ENCODE measurements at regions not wholly inside any gene's neighbourhood (a gene's known extent, or its start where the extent isn't known, plus 50 kb on each side); places are given as distances from the start of the nearest gene placed in this dataset.

DNA sequence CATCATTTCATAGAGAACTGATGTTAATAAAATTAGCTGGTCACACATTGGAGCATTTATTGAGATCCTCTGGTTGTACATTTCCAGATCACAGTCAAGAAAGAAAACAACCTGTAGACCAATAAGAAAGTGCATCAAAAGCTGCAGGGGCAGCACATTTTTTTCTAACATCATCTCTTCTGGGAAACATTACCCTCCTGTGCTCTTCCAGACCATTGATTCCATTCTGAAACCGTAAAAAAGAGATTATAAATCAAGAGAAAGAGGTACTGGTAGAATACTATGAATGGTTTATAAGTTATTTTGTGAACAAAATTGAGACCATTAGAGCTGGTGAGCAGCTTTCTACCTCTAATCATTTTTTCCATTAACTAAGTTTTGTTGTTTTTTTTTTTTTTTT, 1548.2 kb upstream of the CELF4 start (continued):
- TF ChIP-seq, protein P1, sequence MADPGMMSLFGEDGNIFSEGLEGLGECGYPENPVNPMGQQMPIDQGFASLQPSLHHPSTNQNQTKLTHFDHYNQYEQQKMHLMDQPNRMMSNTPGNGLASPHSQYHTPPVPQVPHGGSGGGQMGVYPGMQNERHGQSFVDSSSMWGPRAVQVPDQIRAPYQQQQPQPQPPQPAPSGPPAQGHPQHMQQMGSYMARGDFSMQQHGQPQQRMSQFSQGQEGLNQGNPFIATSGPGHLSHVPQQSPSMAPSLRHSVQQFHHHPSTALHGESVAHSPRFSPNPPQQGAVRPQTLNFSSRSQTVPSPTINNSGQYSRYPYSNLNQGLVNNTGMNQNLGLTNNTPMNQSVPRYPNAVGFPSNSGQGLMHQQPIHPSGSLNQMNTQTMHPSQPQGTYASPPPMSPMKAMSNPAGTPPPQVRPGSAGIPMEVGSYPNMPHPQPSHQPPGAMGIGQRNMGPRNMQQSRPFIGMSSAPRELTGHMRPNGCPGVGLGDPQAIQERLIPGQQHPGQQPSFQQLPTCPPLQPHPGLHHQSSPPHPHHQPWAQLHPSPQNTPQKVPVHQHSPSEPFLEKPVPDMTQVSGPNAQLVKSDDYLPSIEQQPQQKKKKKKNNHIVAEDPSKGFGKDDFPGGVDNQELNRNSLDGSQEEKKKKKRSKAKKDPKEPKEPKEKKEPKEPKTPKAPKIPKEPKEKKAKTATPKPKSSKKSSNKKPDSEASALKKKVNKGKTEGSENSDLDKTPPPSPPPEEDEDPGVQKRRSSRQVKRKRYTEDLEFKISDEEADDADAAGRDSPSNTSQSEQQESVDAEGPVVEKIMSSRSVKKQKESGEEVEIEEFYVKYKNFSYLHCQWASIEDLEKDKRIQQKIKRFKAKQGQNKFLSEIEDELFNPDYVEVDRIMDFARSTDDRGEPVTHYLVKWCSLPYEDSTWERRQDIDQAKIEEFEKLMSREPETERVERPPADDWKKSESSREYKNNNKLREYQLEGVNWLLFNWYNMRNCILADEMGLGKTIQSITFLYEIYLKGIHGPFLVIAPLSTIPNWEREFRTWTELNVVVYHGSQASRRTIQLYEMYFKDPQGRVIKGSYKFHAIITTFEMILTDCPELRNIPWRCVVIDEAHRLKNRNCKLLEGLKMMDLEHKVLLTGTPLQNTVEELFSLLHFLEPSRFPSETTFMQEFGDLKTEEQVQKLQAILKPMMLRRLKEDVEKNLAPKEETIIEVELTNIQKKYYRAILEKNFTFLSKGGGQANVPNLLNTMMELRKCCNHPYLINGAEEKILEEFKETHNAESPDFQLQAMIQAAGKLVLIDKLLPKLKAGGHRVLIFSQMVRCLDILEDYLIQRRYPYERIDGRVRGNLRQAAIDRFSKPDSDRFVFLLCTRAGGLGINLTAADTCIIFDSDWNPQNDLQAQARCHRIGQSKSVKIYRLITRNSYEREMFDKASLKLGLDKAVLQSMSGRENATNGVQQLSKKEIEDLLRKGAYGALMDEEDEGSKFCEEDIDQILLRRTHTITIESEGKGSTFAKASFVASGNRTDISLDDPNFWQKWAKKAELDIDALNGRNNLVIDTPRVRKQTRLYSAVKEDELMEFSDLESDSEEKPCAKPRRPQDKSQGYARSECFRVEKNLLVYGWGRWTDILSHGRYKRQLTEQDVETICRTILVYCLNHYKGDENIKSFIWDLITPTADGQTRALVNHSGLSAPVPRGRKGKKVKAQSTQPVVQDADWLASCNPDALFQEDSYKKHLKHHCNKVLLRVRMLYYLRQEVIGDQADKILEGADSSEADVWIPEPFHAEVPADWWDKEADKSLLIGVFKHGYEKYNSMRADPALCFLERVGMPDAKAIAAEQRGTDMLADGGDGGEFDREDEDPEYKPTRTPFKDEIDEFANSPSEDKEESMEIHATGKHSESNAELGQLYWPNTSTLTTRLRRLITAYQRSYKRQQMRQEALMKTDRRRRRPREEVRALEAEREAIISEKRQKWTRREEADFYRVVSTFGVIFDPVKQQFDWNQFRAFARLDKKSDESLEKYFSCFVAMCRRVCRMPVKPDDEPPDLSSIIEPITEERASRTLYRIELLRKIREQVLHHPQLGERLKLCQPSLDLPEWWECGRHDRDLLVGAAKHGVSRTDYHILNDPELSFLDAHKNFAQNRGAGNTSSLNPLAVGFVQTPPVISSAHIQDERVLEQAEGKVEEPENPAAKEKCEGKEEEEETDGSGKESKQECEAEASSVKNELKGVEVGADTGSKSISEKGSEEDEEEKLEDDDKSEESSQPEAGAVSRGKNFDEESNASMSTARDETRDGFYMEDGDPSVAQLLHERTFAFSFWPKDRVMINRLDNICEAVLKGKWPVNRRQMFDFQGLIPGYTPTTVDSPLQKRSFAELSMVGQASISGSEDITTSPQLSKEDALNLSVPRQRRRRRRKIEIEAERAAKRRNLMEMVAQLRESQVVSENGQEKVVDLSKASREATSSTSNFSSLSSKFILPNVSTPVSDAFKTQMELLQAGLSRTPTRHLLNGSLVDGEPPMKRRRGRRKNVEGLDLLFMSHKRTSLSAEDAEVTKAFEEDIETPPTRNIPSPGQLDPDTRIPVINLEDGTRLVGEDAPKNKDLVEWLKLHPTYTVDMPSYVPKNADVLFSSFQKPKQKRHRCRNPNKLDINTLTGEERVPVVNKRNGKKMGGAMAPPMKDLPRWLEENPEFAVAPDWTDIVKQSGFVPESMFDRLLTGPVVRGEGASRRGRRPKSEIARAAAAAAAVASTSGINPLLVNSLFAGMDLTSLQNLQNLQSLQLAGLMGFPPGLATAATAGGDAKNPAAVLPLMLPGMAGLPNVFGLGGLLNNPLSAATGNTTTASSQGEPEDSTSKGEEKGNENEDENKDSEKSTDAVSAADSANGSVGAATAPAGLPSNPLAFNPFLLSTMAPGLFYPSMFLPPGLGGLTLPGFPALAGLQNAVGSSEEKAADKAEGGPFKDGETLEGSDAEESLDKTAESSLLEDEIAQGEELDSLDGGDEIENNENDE (IDR thresholded peaks at IDR 0.05; ENCODE audit: insufficient replicate concordance, low read length), result no peak
- TF ChIP-seq CTBP2 (IDR thresholded peaks at IDR 0.05; ENCODE audit: borderline replicate concordance, insufficient read depth, insufficient read length, low read length) (no peak), TBP (IDR thresholded peaks at IDR 0.05; ENCODE audit: low read depth, low read length) (no peak), SP1 (IDR thresholded peaks at IDR 0.05; ENCODE audit: low read depth, low read length) (no peak), SAP30 (IDR thresholded peaks at IDR 0.05; ENCODE audit: insufficient read depth, insufficient replicate concordance, low read length) (no peak), TAF7 (optimal IDR thresholded peaks at IDR 0.05; ENCODE audit: borderline replicate concordance, low read depth, low read length) (no peak), PHF8 (conservative IDR thresholded peaks at IDR 0.05; ENCODE audit: low read depth, low read length) (no peak), SP2 (IDR thresholded peaks at IDR 0.05; ENCODE audit: low read length) (no peak)

Measured in H1 (cell line).